SK-N-MC (cell line): ENCODE measurements at regions not wholly inside any gene's neighbourhood (a gene's known extent, or its start where the extent isn't known, plus 50 kb on each side); places are given as distances from the start of the nearest gene placed in this dataset.

Source experiments
- DNase-seq: peaks from one replicate; pipeline ENCODE4 v3.0.0-alpha.2; 2011; ENCODE audit warnings: low read depth, low spot score
- H3K27ac ChIP-seq: fragments of 200-600 bp; sonication (generic); 2 replicates; pipeline ENCODE4 v1.5.1; 2016; ENCODE audit warnings: mixed run types
- H3K36me3 ChIP-seq: fragments of 200-600 bp; sonication (generic); 2 replicates; pipeline ENCODE4 v1.6.1; 2017; ENCODE audit warnings: antibody characterized with exemption, low read length, mixed read lengths; ENCODE audit not compliant: insufficient read depth
- H3K4me3 ChIP-seq: fragments of 200-600 bp; sonication (generic); 2 replicates; pipeline ENCODE4 v1.5.1; 2016
- H3K9ac ChIP-seq: fragments of 200-600 bp; sonication (generic); 2 replicates; pipeline ENCODE4 v1.8.0; 2017; ENCODE audit warnings: mixed run types, mixed read lengths; ENCODE audit not compliant: insufficient read length
- H3K9me3 ChIP-seq: fragments of 200-600 bp; sonication (generic); 2 replicates; pipeline ENCODE4 v1.6.1; 2017; ENCODE audit warnings: low read depth, mild to moderate bottlenecking, antibody characterized with exemption, low read length, moderate library complexity, mixed read lengths
- EZH2 ChIP-seq: fragments of 200-600 bp; sonication (generic); IDR thresholded peaks from one replicate; pipeline ENCODE4 v1.6.1; 2017; ENCODE audit warnings: antibody characterized with exemption
- FOXP2 ChIP-seq: optimal IDR thresholded peaks from 2 replicates; pipeline ENCODE3; 2011; ENCODE audit warnings: mild to moderate bottlenecking, moderate library complexity; ENCODE audit not compliant: insufficient read depth; ENCODE audit errors: extremely low read length, control extremely low read depth
- POLR2AphosphoS5 ChIP-seq: IDR thresholded peaks from 2 replicates; pipeline ENCODE4 v1.6.1; 2012; ENCODE audit warnings: mild to moderate bottlenecking, low read depth, low read length, borderline replicate concordance

- H3K9me3 ChIP-seq, result no peaks in the 10 kb centered on the region
- DNase-seq, result no peak
- H3K4me3 ChIP-seq, result no peak overlapping the region
- peak overlapping the region; percentile 14; the same call in 1 of the 2 replicates for H3K27ac ChIP-seq
- no peaks in the 10 kb centered on the region for H3K36me3 ChIP-seq
- H3K9ac ChIP-seq, result no peak overlapping the region
- TF ChIP-seq POLR2AphosphoS5, result no peak
- no peak for TF ChIP-seq EZH2
- no peak for TF ChIP-seq FOXP2
Observed at GRCh38 chr4:188450571-188450970, 311.3 kb downstream of the TRIML1 start.

DNA sequence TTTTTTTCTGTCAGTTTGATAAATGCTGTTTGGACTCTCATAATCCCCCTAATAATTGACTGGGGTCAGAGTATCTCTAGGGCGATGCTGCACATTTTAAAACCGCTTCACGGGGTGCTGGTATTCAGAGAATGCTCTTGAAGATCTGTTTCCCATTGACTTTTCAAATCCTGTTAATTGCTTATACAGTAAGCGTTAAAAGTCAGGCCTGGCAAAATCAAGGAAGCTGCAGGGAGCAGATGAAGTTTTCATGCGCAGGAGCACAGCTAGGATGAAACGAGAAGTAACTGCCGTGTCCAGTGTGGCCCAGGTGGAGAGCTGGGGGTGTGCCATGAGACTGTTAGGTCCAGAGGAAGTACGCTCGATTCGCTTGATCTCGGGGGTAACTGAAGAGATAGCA, 312.9 kb downstream of the TRIML1 start:
- H3K36me3 ChIP-seq, result peaks cover 5% of the 10 kb centered on the region; the same call in 1 of the 2 replicates
- H3K27ac ChIP-seq, result peak overlapping the region; percentile 14; the same call in 1 of the 2 replicates
- no peaks in the 10 kb centered on the region for H3K9me3 ChIP-seq
- H3K4me3 ChIP-seq, result no peak overlapping the region
- TF ChIP-seq POLR2AphosphoS5, result no peak
- no peak for TF ChIP-seq FOXP2
- TF ChIP-seq EZH2, result no peak
- H3K9ac ChIP-seq, result no peak overlapping the region
- no peak for DNase-seq

GRCh38 chr4:188454575-188454974, 315.3 kb downstream of the TRIML1 start:
- no peak for TF ChIP-seq POLR2AphosphoS5
- TF ChIP-seq FOXP2, result no peak
- TF ChIP-seq EZH2, result no peak
- Histone ChIP-seq H3K36me3 (peaks cover 23% of the 10 kb centered on the region), H3K4me3 (peak overlapping the region; percentile 89), H3K9me3 (0 out of 2 replicates have a peak, but pooled peaks cover under 1% of the 10 kb centered on the region), H3K9ac (peak overlapping the region; percentile 82), H3K27ac (no peak overlapping the region)
- DNase-seq, result no peak

DNA sequence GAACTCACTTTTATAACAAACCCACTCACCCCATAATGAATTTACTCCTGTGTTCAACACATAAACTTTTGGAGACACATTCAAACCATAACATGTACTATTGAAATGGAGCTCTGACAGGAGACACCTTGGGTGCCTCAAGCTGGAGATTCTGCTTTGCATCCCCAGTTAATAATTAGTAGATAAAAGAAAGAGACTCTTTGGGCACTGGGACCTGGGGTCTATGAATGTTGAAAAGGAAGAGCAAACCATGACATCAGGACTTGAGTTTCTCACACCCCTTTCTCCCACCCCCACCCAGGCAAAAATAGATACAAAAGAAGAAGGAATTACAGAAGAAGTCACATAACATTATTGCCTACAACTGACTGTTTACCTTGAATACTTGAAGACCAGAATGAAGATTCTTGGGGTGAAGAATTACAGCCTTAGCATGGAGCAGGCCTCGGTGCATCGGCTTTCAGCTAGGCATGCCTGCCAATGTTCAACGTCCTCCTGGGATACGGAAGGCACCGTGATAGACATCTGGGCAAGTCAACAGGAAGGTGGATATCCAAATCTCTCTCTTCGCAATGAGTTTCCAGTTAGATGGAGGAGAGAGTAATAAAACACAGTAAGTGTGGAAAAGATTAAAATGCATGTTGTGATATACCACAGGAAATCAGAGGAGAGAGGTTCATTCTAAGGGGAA, 316.0 kb downstream of the TRIML1 start:
- H3K4me3 ChIP-seq, result peak overlapping the region; percentile 89
- H3K36me3 ChIP-seq, result peaks cover 28% of the 10 kb centered on the region
- H3K9ac ChIP-seq, result peak overlapping the region; percentile 82
- peaks cover 4% of the 10 kb centered on the region; the same call in 1 of the 2 replicates for H3K9me3 ChIP-seq
- peak overlapping the region; percentile 5; the same call in 1 of the 2 replicates for H3K27ac ChIP-seq
- DNase-seq, result no peak
- TF ChIP-seq FOXP2 (peak; percentile 29), EZH2 (no peak), POLR2AphosphoS5 (peak; percentile 52)

DNA sequence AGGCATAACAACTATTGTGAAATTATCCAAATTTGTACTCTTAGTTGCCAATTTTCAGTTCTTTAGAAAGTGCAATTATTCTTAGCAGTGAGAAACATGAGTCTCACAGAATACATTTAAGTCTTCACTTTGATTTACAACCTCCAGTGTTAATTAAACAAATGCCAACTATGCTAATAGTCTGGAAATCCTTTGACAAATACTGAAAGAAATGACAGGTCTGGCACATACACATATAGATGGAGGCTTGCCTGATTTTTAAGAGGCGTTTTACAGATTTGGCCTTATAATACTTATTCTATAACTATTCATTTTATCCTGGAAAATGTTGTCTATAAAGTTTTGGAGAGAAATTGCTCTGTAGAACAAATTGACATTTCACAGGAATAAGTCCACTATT, 320.1 kb downstream of the TRIML1 start:
- DNase-seq, result no peak
- H3K9me3 ChIP-seq, result peaks cover 9% of the 10 kb centered on the region; the same call in 1 of the 2 replicates

GRCh38 chr4:188463909-188464308, 324.7 kb downstream of the TRIML1 start:
- H3K9me3 ChIP-seq, result peaks cover 9% of the 10 kb centered on the region; the same call in 1 of the 2 replicates
- DNase-seq, result no peak
- peaks cover 21% of the 10 kb centered on the region; the same call in 1 of the 2 replicates for H3K36me3 ChIP-seq
- H3K9ac ChIP-seq, result no peak overlapping the region
- H3K27ac ChIP-seq, result no peak overlapping the region
- no peak overlapping the region for H3K4me3 ChIP-seq
- no peak for TF ChIP-seq POLR2AphosphoS5
- no peak for TF ChIP-seq FOXP2
- no peak for TF ChIP-seq EZH2

More for the DNA sequence above, 320.1 kb downstream of the TRIML1 start:
- Histone ChIP-seq H3K9ac (no peak overlapping the region), H3K27ac (no peak overlapping the region), H3K4me3 (no peak overlapping the region), H3K36me3 (peaks cover 41% of the 10 kb centered on the region)
- TF ChIP-seq POLR2AphosphoS5 (no peak), EZH2 (no peak), FOXP2 (no peak)

DNA sequence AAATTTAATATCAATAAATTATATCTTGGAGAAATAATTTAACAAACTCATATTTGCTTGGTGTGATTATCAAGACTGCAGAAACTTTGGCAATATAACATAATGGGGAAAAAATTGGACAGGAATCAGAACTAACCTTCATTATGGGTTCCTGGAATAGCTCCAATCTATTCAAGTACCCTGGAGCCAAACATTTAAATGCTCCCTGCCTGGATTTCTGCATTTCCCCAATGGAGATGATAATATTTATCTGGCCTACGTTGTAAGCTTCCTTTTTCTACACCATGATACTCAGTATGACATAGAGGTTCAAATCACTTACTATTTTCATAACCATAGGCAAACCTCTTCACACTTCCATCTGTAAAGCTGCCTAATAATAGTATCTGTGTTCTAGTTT, 326.8 kb downstream of the TRIML1 start:
- Histone ChIP-seq H3K9me3 (0 out of 2 replicates have a peak, but pooled peaks cover 5% of the 10 kb centered on the region), H3K36me3 (peaks cover 13% of the 10 kb centered on the region; the same call in 1 of the 2 replicates), H3K4me3 (no peak overlapping the region), H3K27ac (no peak overlapping the region), H3K9ac (no peak overlapping the region)
- no peak for TF ChIP-seq EZH2
- no peak for DNase-seq

- Histone ChIP-seq H3K9me3 (no peaks in the 10 kb centered on the region), H3K9ac (no peak overlapping the region), H3K4me3 (no peak overlapping the region), H3K36me3 (peaks cover 43% of the 10 kb centered on the region), H3K27ac (no peak overlapping the region)
- DNase-seq, result no peak
- TF ChIP-seq FOXP2, result no peak
- TF ChIP-seq EZH2, result no peak
- no peak for TF ChIP-seq POLR2AphosphoS5
Observed at GRCh38 chr4:188484256-188484655, 345.0 kb downstream of the TRIML1 start.
